ENCODE measurements at regions not wholly inside any gene's neighbourhood (a gene's known extent, or its start where the extent isn't known, plus 50 kb on each side); places are given as distances from the start of the nearest gene placed in this dataset.
"Not testable (repeated sequence)": the region's sequence is repeated elsewhere in the genome, so short reads cannot be mapped to it uniquely, and the experiment has no call there.

DNA sequence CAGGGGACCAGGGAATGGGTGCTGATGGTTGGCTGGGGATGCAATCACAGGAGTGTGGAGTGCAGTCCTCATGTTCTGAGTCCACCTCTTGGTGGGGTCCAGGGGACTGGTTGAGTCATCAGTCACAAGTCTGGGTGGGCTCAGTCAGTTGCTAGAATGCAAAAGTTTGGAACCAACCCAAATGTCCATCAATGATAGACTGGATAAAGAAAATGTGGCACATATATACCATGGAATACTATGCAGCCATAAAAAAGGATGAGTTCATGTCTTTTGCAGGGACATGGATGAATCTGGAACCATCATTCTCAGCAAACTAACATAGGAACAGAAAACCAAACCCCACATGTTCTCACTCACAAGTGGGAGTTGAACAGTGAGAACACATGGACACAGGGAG is 199.0 kb upstream of the PITRM1 start:
- not testable (repeated sequence) for TF ChIP-seq EZH2phosphoT487 (IDR thresholded peaks at IDR 0.05; ENCODE audit: borderline replicate concordance, low read length); EZH2 (IDR thresholded peaks at IDR 0.05; ENCODE audit: low read length, unreplicated experiment)
- TF ChIP-seq, protein P1, sequence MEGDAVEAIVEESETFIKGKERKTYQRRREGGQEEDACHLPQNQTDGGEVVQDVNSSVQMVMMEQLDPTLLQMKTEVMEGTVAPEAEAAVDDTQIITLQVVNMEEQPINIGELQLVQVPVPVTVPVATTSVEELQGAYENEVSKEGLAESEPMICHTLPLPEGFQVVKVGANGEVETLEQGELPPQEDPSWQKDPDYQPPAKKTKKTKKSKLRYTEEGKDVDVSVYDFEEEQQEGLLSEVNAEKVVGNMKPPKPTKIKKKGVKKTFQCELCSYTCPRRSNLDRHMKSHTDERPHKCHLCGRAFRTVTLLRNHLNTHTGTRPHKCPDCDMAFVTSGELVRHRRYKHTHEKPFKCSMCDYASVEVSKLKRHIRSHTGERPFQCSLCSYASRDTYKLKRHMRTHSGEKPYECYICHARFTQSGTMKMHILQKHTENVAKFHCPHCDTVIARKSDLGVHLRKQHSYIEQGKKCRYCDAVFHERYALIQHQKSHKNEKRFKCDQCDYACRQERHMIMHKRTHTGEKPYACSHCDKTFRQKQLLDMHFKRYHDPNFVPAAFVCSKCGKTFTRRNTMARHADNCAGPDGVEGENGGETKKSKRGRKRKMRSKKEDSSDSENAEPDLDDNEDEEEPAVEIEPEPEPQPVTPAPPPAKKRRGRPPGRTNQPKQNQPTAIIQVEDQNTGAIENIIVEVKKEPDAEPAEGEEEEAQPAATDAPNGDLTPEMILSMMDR (conservative IDR thresholded peaks at IDR 0.05; ENCODE audit: low read depth, low read length) = not testable (repeated sequence)

Data from PC-3 (cell line).